ENCODE measurements at regions not wholly inside any gene's neighbourhood (a gene's known extent, or its start where the extent isn't known, plus 50 kb on each side); places are given as distances from the start of the nearest gene placed in this dataset.

- Histone ChIP-seq H3K27ac (no peak overlapping the region), H3K4me3 (ENCODE audit: low read depth in 1 of 2, low read length in 1 of 2) (no peak overlapping the region), H3K27me3 (no peaks in the 10 kb centered on the region), H3K9me3 (no peaks in the 10 kb centered on the region), H3K4me1 (ENCODE audit: control insufficient read depth in 1 of 2, insufficient read depth in 1 of 2, low read depth in 1 of 2, low read length in 1 of 2) (no peaks in the 10 kb centered on the region), H3K36me3 (no peaks in the 10 kb centered on the region)
- no peak for TF ChIP-seq CTCF (IDR thresholded peaks at IDR 0.05)
These were observed 513.8 kb upstream of the POU3F3 start for GRCh38 chr2:104340162-104340561.

DNA sequence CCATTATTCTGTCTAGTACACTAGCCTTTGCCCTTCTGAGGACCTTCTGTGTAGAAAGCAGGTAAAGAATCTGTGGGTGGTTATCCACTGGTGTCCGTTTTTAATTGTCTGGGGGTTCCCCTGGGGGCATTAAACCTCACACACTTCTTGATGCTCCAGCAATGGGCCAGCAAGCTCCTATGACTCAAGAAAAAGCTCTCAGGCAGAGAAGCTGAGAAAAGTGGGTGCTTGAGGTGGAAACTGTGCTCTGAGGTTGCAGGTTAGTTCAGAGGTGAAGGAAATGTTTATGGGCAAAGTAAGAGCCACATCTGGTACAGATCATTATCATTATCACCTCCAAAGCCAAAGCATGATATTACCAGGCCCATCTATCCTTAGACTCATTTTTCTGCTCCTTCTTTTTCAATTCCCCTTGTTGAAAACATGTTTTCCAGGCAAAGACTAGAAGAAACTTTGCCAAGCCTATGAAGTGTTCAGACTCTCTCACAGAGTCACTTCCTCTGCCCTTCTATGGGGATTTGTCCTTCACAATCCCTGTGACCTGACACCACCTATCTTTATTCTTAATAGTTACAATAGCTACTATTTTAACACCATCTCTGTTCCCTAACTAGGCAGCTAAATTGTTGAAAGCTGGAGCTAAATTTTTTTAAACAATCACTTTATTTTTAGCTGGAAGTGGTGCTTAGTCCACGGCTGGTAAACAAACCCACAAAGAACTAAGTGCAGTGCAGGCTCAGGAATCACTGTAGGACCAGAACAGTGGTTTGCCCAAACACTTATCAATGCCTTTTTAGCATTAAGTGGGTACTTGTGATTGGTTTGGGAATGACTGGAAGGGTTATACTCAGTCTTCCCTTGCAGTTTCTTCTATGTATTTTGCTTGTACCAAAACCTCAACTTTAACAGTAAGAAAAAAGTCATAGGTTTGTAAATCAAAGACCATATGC lies 512.8 kb upstream of the POU3F3 start:
- no peak overlapping the region for H3K27ac ChIP-seq

DNA sequence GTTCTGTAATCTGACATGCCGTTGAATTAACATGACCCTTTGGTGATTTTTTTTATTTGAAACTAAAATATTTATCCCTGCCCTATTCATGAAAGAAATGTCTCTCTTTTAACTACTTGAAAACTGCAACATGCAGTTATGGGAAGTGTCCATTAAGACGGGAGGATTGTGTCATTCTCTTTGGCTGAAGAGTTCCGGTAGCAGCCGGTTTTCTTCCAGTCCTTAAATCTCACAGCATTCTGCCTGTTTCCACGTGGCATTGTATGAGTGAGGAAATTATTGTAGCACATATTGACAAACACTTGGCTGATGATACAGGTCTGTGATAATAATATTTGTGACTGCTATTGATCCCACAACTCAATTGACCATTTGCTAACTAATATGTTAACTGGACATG lies 509.6 kb upstream of the POU3F3 start:
- Histone ChIP-seq H3K36me3 (no peaks in the 10 kb centered on the region), H3K27me3 (no peaks in the 10 kb centered on the region), H3K4me1 (ENCODE audit: control insufficient read depth in 1 of 2, insufficient read depth in 1 of 2, low read depth in 1 of 2, low read length in 1 of 2) (no peaks in the 10 kb centered on the region), H3K27ac (no peak overlapping the region), H3K4me3 (ENCODE audit: low read depth in 1 of 2, low read length in 1 of 2) (no peak overlapping the region), H3K9me3 (no peaks in the 10 kb centered on the region)
- no peak for TF ChIP-seq CTCF (IDR thresholded peaks at IDR 0.05)

More for the DNA sequence above, 512.8 kb upstream of the POU3F3 start:
- Histone ChIP-seq H3K4me1 (ENCODE audit: control insufficient read depth in 1 of 2, insufficient read depth in 1 of 2, low read depth in 1 of 2, low read length in 1 of 2) (no peaks in the 10 kb centered on the region), H3K27me3 (no peaks in the 10 kb centered on the region), H3K9me3 (no peaks in the 10 kb centered on the region), H3K4me3 (ENCODE audit: low read depth in 1 of 2, low read length in 1 of 2) (no peak overlapping the region), H3K36me3 (no peaks in the 10 kb centered on the region)
- TF ChIP-seq CTCF (IDR thresholded peaks at IDR 0.05): no peak

DNA sequence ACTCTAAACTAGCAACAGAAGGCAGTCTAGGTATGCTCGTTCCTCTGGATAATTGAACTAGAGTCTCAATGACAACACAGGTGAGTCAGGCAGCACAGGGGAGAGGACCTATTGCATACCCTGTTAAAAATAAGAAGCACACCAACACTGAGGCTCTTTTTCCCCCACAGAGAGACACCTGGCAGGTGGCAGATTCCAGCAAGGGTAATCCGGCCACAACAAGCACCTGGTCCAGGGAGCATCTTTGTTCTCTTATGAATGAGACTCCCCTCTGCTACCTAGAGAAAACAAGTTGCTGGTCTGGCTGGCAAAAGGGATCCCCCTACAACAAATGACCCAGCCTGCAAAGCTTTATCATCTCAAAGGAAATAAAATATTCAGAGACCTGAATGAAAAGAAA lies 508.9 kb upstream of the POU3F3 start:
- TF ChIP-seq CTCF (IDR thresholded peaks at IDR 0.05): no peak
- Histone ChIP-seq H3K9me3 (no peaks in the 10 kb centered on the region), H3K4me3 (ENCODE audit: low read depth in 1 of 2, low read length in 1 of 2) (no peak overlapping the region), H3K27ac (no peak overlapping the region), H3K27me3 (no peaks in the 10 kb centered on the region), H3K4me1 (ENCODE audit: control insufficient read depth in 1 of 2, insufficient read depth in 1 of 2, low read depth in 1 of 2, low read length in 1 of 2) (no peaks in the 10 kb centered on the region), H3K36me3 (no peaks in the 10 kb centered on the region)

GRCh38 chr2:104358122-104358521 lies 495.8 kb upstream of the POU3F3 start:
- no peaks in the 10 kb centered on the region for H3K9me3 ChIP-seq
- no peaks in the 10 kb centered on the region for H3K4me1 ChIP-seq (ENCODE audit: control insufficient read depth in 1 of 2, insufficient read depth in 1 of 2, low read depth in 1 of 2, low read length in 1 of 2)
- no peak for TF ChIP-seq CTCF (IDR thresholded peaks at IDR 0.05)
- no peak overlapping the region for H3K27ac ChIP-seq
- no peak overlapping the region for H3K4me3 ChIP-seq (ENCODE audit: low read depth in 1 of 2, low read length in 1 of 2)
- no peaks in the 10 kb centered on the region for H3K27me3 ChIP-seq
- no peaks in the 10 kb centered on the region for H3K36me3 ChIP-seq

All from neutrophil (primary cell).